RWPE1 (cell line): ENCODE measurements at regions not wholly inside any gene's neighbourhood (a gene's known extent, or its start where the extent isn't known, plus 50 kb on each side); places are given as distances from the start of the nearest gene placed in this dataset.

Experiments used
- CTCF ChIA-PET: fragments of 350-600 bp; sonication (Branson Sonifier 250); formaldehyde crosslinking; extraction: SDS; loops from one replicate; lab custom pipeline; 2021; lab: Yijun Ruan, JAX
- POLR2A ChIA-PET: fragments of 400-600 bp; formaldehyde crosslinking; extraction: SDS; loops from one replicate; lab custom pipeline; 2020; ENCODE audit warnings: antibody characterized with exemption; ENCODE audit not compliant: low non-redundant PET; lab: Yijun Ruan, JAX
- DNase-seq: peaks from one replicate; pipeline ENCODE4 v3.0.0; 2012; ENCODE audit warnings: low spot score
- H3K27ac ChIP-seq: fragments of 450-650 bp; 2 replicates; pipeline ENCODE4 v1.5.1; 2017
- TF ChIP-seq, protein P1 (sequence below): fragments of 450-650 bp; conservative IDR thresholded peaks from 2 replicates; pipeline ENCODE4 v1.5.1; 2017; ENCODE audit warnings: low read depth, mild to moderate bottlenecking

DNA sequence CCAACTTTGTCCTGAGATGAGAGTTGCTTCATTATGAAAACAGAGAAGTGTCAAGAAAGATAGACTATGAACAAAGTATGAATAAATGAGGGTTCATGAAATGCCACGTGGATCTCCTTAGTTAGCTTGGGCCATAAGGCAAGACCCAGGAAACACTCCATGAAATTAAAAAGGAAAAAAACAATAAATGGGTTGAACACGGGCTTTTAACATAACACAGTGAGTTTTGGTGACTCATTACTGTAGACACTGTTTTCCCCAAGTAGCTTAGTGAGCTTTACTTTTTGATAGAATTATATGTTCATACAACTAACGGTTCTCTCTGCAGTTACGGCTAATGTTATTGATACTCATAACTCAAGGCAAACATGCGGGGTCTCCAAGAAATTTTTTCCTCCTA lies 265.0 kb downstream of the DHX15 start:
- POLR2A ChIA-PET: no interaction called here
- CTCF ChIA-PET: no interaction called here
- TF ChIP-seq, protein P1, sequence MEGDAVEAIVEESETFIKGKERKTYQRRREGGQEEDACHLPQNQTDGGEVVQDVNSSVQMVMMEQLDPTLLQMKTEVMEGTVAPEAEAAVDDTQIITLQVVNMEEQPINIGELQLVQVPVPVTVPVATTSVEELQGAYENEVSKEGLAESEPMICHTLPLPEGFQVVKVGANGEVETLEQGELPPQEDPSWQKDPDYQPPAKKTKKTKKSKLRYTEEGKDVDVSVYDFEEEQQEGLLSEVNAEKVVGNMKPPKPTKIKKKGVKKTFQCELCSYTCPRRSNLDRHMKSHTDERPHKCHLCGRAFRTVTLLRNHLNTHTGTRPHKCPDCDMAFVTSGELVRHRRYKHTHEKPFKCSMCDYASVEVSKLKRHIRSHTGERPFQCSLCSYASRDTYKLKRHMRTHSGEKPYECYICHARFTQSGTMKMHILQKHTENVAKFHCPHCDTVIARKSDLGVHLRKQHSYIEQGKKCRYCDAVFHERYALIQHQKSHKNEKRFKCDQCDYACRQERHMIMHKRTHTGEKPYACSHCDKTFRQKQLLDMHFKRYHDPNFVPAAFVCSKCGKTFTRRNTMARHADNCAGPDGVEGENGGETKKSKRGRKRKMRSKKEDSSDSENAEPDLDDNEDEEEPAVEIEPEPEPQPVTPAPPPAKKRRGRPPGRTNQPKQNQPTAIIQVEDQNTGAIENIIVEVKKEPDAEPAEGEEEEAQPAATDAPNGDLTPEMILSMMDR: no peak
- DNase-seq: no peak
- no peak overlapping the region for H3K27ac ChIP-seq

GRCh38 chr4:24315056-24315455 lies 269.3 kb downstream of the DHX15 start:
- no peak for DNase-seq
- POLR2A ChIA-PET: no interaction called here
- no peak overlapping the region for H3K27ac ChIP-seq
- CTCF ChIA-PET: interaction anchor here (0.5 kb wide), 1 partner anchor 170 kb away, joined by 3 read pairs; no protein-coding TSS in a partner anchor
- TF ChIP-seq, protein P1: no peak

- ChIA-PET CTCF (interaction anchor here (0.7 kb wide), 1 partner anchor 459 kb away, joined by 5 read pairs; no protein-coding TSS in a partner anchor), POLR2A (no interaction called here)
- TF ChIP-seq, protein P1: no peak
- H3K27ac ChIP-seq: no peak overlapping the region
- DNase-seq: no peak
Measured at GRCh38 chr4:24312261-24312913, 272.0 kb downstream of the DHX15 start.

- H3K27ac ChIP-seq: no peak overlapping the region
- CTCF ChIA-PET: no interaction called here
- DNase-seq: no peak
- POLR2A ChIA-PET: no interaction called here
- TF ChIP-seq, protein P1: no peak
Measured at GRCh38 chr4:24303926-24304325, 280.4 kb downstream of the DHX15 start.

DNA sequence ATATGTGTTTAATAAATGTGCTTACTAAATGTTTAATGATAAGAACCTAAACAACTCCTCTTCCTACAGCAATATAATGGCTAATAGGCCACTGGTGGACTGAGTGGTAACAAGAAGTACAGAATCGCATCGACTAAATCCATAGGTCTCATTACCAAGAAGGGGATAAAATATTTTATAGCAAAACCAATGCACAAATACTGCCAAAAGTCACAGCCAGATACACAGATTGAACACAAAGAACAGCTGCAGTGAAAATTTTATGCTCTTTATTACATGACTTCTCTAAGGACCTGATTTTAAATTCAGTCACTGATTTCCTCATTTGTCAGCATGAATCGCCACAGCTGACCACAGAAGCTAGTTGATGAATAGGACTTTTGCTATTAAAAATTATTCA lies 285.4 kb downstream of the DHX15 start:
- POLR2A ChIA-PET: no interaction called here
- DNase-seq: no peak
- no peak overlapping the region for H3K27ac ChIP-seq
- TF ChIP-seq, protein P1: no peak
- CTCF ChIA-PET: no interaction called here

DNA sequence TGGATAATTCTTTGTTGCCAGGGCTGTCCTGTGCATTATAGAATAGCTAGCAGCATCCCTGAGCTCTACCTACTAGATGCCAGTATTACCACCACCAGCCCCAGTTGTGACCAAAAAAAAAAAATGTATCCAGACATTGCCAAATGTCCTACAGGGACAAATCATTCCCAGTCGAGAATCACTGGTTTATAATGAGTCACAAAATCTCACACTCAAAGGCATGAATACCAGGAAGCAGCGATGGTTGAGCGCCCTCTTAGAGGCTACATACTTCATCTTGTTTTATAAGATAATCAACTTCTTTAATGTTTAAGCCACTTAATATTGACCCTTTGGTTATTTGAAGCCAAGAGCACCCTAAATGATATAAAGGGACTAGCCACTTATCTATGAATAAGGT lies 297.3 kb downstream of the DHX15 start:
- POLR2A ChIA-PET: no interaction called here
- DNase-seq: no peak
- TF ChIP-seq, protein P1: no peak
- no peak overlapping the region for H3K27ac ChIP-seq
- CTCF ChIA-PET: no interaction called here
